ENCODE measurements at regions not wholly inside any gene's neighbourhood (a gene's known extent, or its start where the extent isn't known, plus 50 kb on each side); places are given as distances from the start of the nearest gene placed in this dataset.

DNA sequence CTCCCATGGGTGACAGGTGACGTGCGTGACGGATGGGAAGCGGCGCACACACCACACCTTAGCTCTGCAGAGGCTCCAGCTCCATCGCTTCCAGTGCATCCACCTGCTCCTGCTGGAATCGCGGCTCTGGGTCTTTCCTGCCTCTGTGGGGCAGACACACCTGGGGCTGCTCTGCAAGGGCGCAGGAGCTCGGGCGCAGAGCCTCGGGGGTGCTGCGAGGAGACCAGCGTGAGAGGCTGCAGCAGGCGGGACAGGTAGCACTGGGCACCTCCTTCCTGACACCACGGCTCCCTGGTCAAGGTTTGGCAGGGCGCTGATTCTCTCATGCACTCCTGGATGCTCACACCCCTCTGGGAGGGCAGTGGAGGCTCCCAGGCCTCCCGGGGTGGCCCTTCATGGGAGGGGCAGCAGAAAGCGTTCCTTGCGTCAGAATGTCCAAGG is 1494.3 kb downstream of the BRD1 start:
- DNase-seq: no peak

GRCh38 chr22:48332438-48333322 is 1495.0 kb downstream of the BRD1 start:
- no peak for DNase-seq

- DNase-seq: no peak
Observed at GRCh38 chr22:48331691-48332220, 1495.9 kb downstream of the BRD1 start.

DNA sequence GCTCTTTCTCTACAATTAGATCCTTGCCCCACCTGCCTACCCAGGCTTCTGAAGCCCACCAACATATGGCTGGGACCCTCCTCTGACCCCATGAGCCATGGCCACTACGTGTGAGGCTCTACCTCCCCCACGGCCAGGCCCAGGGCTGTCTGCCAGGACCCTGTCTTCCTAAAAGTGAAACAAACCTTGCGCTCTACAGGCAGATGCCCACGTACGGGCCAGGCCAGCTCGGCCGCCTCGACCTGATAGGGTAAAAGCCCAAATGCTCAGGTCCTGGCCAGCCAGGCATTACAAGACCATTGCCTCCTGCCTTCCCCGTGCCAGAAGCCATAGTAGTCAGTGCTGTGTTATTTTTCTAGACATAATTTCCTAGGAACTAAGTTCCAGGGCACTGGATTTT is 1496.4 kb downstream of the BRD1 start:
- no peak for DNase-seq

- DNase-seq: no peak
Observed at GRCh38 chr22:48327721-48328120, 1500.0 kb downstream of the BRD1 start.

DNA sequence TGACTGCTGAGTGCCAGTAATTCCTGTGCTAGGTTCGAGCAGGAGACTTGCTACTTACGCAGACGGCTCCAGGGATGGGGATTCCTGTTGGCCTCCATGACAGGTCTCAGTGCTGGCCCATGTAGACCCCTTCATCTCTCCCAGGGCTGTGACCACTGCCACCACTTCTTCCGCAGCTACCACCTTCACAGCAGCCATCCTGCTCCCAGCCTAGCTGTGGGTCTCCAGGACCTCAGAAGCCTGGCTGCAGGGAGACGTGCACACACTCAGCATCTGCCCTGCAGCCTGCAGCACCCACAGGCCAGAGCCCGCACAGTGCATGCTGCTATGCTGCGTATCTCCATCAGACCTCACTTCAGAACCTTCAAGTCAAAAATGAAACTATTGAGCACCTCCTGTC is 1503.9 kb downstream of the BRD1 start:
- no peak for DNase-seq

GRCh38 chr22:48322907-48323306 is 1504.8 kb downstream of the BRD1 start:
- no peak for DNase-seq

DNA sequence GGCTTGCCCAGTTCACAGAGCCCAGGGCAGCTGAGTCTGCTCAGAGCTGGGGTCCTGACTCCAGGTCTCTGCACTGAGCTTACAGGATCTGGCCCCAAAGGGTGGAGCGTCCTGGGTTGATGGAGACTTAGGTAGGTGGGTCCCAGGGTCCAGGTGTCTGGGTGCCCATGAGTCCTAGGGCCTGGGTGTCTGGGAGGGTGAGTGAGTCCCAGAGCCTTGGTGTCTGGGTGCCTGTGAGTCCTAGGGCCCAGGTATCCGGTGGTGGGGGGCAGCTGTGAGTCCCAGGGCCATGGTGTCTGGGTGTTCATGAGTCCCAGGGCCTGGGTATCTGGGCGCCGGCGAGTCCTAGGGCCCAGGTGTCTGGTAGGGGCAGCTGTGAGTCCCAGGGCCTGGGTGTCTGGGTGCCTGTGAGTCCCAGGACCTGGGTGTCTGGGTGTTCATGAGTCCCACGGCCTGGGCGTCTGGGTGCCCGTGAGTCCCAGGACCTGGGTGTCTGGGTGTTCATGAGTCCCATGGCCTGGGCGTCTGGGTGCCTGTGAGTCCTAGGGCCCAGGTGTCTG is 1505.6 kb downstream of the BRD1 start:
- DNase-seq: no peak

DNA sequence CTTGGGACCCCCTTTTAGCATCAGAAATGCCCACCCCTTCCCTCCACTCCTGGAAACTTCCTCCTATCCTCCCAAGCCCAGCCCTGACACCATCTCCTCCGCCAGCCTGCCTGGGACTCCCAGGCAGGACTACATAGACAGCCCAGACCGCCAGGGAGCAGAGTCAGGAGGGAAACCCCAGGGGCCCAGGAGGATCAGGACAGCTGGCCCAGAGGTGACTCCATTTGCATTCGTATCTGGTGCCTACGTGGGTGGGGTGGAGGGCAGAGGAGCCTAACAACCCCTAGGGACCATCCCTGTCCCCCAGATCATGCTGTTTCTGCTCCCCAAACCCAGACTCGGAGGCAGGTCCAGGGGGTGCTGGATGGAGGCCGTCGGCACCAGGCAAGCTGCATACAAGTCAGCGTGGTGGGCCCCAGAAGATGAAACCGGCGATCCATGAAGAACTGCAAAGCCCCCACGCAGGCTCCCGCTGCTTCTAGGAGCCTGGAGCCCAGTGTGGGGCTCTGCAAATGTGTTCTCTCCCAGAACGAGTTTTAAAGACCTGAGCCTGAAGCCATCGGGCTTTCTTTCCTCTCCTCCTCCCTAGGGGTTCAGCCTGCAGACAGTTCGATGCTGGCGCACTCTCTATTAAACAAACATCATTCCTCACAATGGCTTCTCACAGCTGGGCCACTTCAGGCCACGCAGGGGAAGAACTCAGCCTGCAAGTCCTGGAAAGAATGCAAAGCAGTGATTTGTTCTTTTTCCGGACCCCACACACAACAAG is 1506.8 kb downstream of the BRD1 start:
- no peak for DNase-seq

DNA sequence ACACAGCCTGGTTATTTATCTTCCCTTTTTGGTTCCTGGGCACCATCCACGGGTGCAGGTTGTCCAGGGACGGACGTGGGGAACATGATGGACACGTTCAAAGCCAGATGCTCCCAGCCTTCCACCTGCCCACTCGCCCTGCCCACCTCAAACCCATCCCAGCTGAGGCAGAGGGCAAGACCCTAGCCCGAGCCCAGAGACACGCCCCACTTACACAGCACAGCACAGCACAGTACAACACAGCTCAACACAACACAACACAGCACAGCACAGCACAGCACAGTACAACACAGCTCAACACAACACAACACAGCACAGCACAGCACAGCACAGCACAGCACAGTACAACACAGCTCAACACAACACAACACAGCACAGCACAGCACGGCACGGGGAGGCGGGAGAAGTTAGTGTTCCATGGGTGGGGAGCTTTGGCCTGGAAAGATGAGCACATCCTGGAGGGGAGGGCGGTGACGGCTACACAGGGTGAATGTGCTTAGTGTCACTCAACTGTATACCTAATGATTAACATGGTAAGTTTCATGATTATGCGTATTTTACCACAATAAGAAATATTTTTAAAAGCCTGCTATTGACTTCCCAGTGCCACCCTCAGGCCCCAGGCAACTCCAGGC is 1507.5 kb downstream of the BRD1 start:
- DNase-seq: no peak

- no peak for DNase-seq
Observed at GRCh38 chr22:48319321-48320047, 1508.2 kb downstream of the BRD1 start.

GRCh38 chr22:48318575-48319320 is 1508.9 kb downstream of the BRD1 start:
- DNase-seq: no peak

GRCh38 chr22:48318173-48318572 is 1509.5 kb downstream of the BRD1 start:
- no peak for DNase-seq

GRCh38 chr22:48316257-48317250 is 1511.1 kb downstream of the BRD1 start:
- no peak for DNase-seq

DNA sequence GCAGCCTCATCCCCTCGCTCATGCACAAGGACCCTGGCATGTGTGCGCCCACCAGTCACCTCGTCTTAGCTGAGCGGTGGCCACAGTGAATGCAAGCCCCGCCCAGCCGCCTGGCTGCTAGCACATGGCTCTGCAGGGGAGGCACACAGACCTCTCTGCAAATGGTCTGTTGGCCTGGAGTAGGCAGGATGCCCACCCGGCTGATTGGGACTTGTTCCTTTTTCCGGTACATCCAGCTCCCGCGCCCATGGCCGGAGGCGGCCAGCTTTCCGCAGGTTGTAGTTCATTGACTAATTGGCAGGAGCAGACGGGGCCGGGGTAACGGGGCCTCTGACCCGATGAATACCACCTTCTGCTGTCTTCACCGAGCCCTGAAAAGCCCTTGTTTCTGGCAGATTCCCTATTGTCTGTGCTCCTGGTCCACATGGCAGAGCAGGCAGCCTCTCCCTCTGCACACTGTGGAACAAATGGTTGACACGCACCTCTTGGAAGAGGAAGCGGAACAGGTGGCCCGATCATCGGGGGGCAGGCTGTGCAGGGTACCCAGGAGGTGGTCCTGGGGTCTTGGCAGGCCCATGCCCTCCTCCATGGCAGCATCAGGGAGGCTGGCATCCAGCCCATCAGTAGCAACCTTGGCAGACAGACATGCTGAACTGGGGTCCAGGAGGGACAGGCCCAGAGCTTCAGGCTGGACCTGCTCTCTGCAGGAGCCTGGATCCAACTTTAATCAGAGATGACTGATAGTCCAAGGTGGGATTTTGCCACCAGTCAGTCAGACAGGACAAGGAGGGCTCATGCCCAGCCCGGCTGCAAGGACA is 1512.0 kb downstream of the BRD1 start:
- no peak for DNase-seq

GRCh38 chr22:48314073-48314472 is 1513.6 kb downstream of the BRD1 start:
- no peak for DNase-seq

- DNase-seq: no peak
Observed at GRCh38 chr22:48313175-48313830, 1514.4 kb downstream of the BRD1 start.

DNA sequence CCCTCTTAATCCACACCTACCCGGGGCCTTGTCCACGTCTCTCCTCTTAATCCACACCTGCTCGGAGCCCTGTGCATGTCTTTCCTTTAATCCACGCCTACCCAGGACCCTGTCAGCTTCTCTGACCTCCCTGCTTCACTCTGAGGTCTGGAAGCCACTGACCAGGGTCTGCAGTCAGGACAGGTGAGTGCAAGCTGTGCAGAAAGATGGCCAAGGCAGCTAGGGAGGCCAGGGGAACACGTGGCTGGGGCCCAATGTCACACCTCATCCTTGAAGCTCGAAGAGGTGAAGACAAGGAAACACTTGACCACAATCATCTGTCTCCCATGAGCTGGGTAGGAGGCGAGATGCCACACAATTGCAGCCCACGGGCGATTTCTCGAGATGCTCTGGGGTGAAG is 1516.9 kb downstream of the BRD1 start:
- DNase-seq: no peak

- no peak for DNase-seq
Observed at GRCh38 chr22:48310289-48310688, 1517.4 kb downstream of the BRD1 start.

All from amniotic stem cell (primary cell).